Vagina (tissue), 2 donors: ENCODE measurements at regions not wholly inside any gene's neighbourhood (a gene's known extent, or its start where the extent isn't known, plus 50 kb on each side); places are given as distances from the start of the nearest gene placed in this dataset.
A peak's percentile ranks its signal among the peaks of the same experiment; 100 is the strongest.
"Not testable (repeated sequence)": the region's sequence is repeated elsewhere in the genome, so short reads cannot be mapped to it uniquely, and the experiment has no call there.

Source experiments
- DNase-seq, 2 donors: peaks; one replicate each; pipeline ENCODE4 v3.0.0-alpha.2; 2017; ENCODE audit errors: extremely low spot score in 2 of 2
- H3K27ac ChIP-seq: fragments of 200-600 bp; sonication (generic); one replicate; pipeline ENCODE4 v1.5.1; 2019
- H3K27me3 ChIP-seq: fragments of 200-600 bp; sonication (generic); one replicate; pipeline ENCODE4 v1.5.1; 2019
- H3K36me3 ChIP-seq, 2 donors: fragments of 200-600 bp; sonication (generic); one replicate each; pipeline ENCODE4 v1.5.1; 2017 to 2019
- H3K4me1 ChIP-seq: fragments of 200-600 bp; sonication (generic); one replicate; pipeline ENCODE4 v1.5.1; 2019
- H3K4me3 ChIP-seq, 2 donors: fragments of 200-600 bp; sonication (generic); 1 replicate in 1 of 2; 2 replicates in 1 of 2; pipeline ENCODE4 v1.5.1; 2016 to 2019
- H3K9me3 ChIP-seq: fragments of 200-600 bp; sonication (generic); one replicate; pipeline ENCODE4 v1.5.1; 2019
- POLR2A ChIP-seq, 2 donors: fragments of 450-650 bp; IDR thresholded peaks; one replicate each; pipeline ENCODE4 v1.6.1; 2017; ENCODE audit warnings: antibody characterized with exemption in 2 of 2, mild to moderate bottlenecking in 2 of 2, moderate library complexity in 2 of 2
- POLR2AphosphoS5 ChIP-seq, 2 donors: sonication (generic); formaldehyde crosslinking; IDR thresholded peaks; one replicate each; pipeline ENCODE4 v1.9.0; 2017; ENCODE audit warnings: antibody characterized with exemption in 2 of 2, mild to moderate bottlenecking in 2 of 2, low read depth in 1 of 2; ENCODE audit not compliant: insufficient read depth in 1 of 2
- intact Hi-C: fragments of 100-400 bp; cut with DNase I; formaldehyde crosslinking; loops from one replicate; pipeline ENCODE4 v1.15.1; 2023
- TF ChIP-seq, protein P1 (sequence below), 3 experiments: fragments of 450-650 bp in 2 of 3; fragments of 200-600 bp in 1 of 3; sonication (generic) in 1 of 3; IDR thresholded peaks; one replicate each; pipeline ENCODE4 v1.5.1; 2017 to 2019; ENCODE audit warnings: antibody characterized with exemption in 3 of 3, mild to moderate bottlenecking in 2 of 3, moderate library complexity in 2 of 3

DNA sequence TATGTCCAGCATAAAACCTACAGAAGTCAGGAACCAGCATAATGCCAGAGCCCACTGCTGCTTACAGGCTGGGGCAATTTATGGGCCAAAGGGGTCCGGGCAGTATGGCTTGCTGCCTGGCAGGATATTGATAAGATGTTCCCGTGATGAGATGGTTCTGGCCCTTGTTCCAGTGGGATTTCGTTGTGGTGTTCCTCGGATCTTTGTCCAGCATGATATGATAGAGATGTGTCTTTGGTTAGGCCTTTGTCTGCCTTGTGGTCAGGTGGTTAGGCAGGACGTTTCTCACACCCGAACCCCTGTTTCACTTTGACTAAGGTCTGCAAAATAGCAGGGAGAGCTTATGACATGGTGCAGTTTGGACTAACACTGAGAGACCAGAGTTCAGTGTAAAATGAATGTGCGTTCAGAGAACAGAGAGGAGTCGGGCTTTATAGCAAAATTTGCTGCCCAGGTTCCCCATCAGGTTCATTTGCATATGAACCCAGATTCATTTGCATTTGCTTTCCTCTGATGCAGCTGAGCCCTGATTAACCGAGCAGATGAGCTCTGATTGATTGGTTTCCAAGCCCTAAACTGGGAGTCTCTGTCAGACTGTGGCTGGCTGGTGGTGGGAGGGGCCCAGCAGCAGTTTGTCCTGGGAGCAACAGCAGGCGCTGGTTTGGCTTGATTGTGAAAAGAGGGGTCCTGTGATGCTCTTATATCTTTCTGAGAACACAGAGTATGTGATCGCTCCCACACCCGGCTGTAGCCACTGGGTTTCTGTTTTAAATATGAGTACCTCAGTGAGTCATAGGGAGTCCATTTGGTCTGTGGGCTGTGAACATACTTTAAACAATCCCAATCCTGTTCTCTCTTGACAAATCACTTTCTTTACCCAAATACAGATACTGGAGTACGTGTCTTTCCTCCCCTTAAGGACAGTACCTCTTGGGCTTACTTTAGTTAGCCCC, 156.3 kb upstream of the PZP start:
- intact Hi-C loops: no loop called here
- H3K9me3 ChIP-seq: no peaks in the 10 kb centered on the region
- H3K4me1 ChIP-seq: no peaks in the 10 kb centered on the region
- TF ChIP-seq, protein P1, sequence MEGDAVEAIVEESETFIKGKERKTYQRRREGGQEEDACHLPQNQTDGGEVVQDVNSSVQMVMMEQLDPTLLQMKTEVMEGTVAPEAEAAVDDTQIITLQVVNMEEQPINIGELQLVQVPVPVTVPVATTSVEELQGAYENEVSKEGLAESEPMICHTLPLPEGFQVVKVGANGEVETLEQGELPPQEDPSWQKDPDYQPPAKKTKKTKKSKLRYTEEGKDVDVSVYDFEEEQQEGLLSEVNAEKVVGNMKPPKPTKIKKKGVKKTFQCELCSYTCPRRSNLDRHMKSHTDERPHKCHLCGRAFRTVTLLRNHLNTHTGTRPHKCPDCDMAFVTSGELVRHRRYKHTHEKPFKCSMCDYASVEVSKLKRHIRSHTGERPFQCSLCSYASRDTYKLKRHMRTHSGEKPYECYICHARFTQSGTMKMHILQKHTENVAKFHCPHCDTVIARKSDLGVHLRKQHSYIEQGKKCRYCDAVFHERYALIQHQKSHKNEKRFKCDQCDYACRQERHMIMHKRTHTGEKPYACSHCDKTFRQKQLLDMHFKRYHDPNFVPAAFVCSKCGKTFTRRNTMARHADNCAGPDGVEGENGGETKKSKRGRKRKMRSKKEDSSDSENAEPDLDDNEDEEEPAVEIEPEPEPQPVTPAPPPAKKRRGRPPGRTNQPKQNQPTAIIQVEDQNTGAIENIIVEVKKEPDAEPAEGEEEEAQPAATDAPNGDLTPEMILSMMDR (IDR thresholded peaks at IDR 0.05): no peak
- TF ChIP-seq POLR2AphosphoS5 (IDR thresholded peaks at IDR 0.05; ENCODE audit: insufficient read depth in 1 of 2, low read depth in 1 of 2) (no peak), POLR2A (IDR thresholded peaks at IDR 0.05) (no peak)
- no peak for DNase-seq
- no peaks in the 10 kb centered on the region for H3K27me3 ChIP-seq
- H3K27ac ChIP-seq: no peak overlapping the region
- H3K4me3 ChIP-seq: peak overlapping the region in 1 of 2 donors; percentile 4
- H3K36me3 ChIP-seq: no peaks in the 10 kb centered on the region

DNA sequence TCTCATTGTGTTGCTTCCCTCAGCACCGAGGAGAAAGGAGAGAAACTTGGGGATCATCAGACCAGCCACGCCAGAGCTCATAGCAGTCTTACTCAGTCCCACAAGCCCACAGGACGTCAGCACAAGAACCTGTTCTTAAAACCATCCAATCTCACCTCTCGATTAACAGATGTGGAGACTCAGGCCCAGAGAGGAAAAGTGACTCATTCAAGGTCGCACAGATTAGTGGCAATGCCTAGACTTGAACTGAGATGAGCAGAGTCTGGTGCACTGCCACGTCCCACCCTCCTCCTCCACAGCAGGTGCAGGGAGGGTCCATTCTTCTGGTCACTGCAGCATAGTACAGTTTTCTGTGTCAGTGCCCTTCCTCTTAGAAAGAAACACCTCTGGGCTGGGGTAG, 154.9 kb upstream of the PZP start:
- no peaks in the 10 kb centered on the region for H3K36me3 ChIP-seq
- no peaks in the 10 kb centered on the region for H3K27me3 ChIP-seq
- no peaks in the 10 kb centered on the region for H3K4me1 ChIP-seq
- H3K27ac ChIP-seq: no peak overlapping the region
- no peak for TF ChIP-seq POLR2A (IDR thresholded peaks at IDR 0.05)
- TF ChIP-seq, protein P1 (IDR thresholded peaks at IDR 0.05): no peak
- no peak for TF ChIP-seq POLR2AphosphoS5 (IDR thresholded peaks at IDR 0.05; ENCODE audit: insufficient read depth in 1 of 2, low read depth in 1 of 2)
- H3K9me3 ChIP-seq: no peaks in the 10 kb centered on the region
- DNase-seq: no peak
- H3K4me3 ChIP-seq: no peak overlapping the region
- intact Hi-C loops: no loop called here

DNA sequence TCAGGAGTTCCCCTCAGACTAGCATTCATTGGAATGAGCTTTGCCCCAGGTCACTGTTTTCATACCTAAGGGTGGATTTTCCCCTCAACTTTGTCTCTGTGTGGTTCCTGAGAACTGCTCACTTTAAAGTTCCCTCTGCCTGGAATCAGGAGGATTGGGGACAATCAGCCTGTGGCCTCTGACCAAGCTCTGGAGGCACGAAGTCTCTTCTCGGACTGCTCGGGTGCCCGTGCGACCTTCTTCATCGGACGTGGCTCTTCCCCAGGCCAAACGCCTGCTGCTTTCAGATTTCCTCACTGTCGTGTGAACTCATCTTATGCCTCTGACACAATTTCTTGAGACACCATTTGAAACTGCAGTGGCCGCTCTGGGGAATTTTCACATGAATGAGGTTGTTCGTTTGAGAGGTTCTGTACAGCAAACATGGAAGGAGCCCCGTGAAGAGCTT, 153.7 kb upstream of the PZP start:
- DNase-seq: no peak
- no peak overlapping the region for H3K4me3 ChIP-seq
- TF ChIP-seq POLR2AphosphoS5 (IDR thresholded peaks at IDR 0.05; ENCODE audit: insufficient read depth in 1 of 2, low read depth in 1 of 2): no peak
- intact Hi-C loops: no loop called here
- H3K4me1 ChIP-seq: no peaks in the 10 kb centered on the region
- no peaks in the 10 kb centered on the region for H3K27me3 ChIP-seq
- H3K36me3 ChIP-seq: no peaks in the 10 kb centered on the region
- H3K9me3 ChIP-seq: no peaks in the 10 kb centered on the region
- H3K27ac ChIP-seq: no peak overlapping the region

DNA sequence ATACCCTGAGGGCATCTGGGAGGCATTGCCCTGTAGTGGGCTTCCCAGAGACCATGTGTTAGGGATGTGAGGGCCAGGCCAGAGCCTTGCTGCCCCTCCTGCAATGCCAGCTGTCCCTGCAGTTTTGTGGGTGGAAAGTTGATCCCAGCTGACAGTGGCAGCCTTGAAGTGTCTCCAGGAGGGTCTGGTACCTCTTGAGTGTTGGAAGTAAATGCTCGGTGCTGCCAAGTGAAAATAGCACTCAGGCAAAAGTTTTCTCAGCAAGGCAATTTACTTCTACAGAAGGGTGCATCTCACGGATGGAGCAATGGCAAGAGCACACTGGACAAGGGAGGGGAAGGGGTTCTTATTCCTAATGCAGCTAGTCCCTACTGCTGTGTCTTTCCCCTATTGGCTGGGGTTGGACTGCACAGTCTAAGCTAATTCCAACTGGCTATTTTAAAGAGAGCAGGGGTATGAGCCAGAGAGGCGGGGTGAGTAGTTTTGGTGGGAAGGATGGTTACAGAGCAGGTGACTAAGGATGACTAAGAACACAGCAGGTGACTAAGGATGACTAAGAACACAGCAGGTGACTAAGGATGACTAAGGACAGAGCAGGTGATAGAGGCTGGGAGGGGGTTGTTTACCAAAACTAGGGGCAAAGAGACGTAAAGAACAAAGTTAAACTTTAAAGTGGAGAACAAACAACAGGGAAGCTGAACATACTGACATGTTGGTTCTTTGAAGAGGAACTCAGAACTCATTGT, 146.0 kb upstream of the PZP start:
- H3K27me3 ChIP-seq, H3K9me3 ChIP-seq, intact Hi-C loops, H3K4me3 ChIP-seq, H3K36me3 ChIP-seq, DNase-seq, H3K4me1 ChIP-seq, H3K27ac ChIP-seq: not testable (repeated sequence)

DNA sequence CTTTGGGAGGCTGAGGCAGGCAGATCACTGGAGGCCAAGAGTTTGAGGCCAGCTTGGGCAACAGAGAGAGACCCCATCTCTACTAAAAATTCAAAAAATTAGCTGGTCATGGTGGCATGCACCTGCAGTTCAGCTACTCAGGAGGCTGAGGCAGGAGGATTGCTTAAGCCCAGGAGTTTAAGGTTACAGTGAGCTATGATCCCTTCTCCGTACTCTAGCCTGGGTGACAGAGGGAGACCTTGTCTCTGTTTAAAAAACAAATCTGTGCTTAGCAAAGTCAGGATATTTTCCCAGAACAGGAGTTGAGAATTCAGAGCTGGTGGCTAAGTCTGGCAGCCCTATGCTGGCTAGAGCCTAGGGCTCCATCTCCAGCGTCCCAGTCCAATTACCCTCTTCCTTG, 142.9 kb upstream of the PZP start:
- Histone ChIP-seq H3K9me3 (peaks cover 5% of the 10 kb centered on the region), H3K27me3 (no peaks in the 10 kb centered on the region), H3K4me1 (peaks cover 7% of the 10 kb centered on the region), H3K4me3 (no peak overlapping the region), H3K36me3 (no peaks in the 10 kb centered on the region), H3K27ac (no peak overlapping the region)
- intact Hi-C loops: no loop called here
- TF ChIP-seq POLR2AphosphoS5 (IDR thresholded peaks at IDR 0.05; ENCODE audit: insufficient read depth in 1 of 2, low read depth in 1 of 2) (no peak), POLR2A (IDR thresholded peaks at IDR 0.05) (no peak)
- TF ChIP-seq, protein P1 (IDR thresholded peaks at IDR 0.05): no peak
- DNase-seq: no peak
